22Rv1 (cell line): ENCODE measurements at regions not wholly inside any gene's neighbourhood (a gene's known extent, or its start where the extent isn't known, plus 50 kb on each side); places are given as distances from the start of the nearest gene placed in this dataset.
A peak's percentile ranks its signal among the peaks of the same experiment; 100 is the strongest.

Experiments
- H3K27ac ChIP-seq: fragments of 450-650 bp; 2 replicates; pipeline ENCODE4 v1.5.1; 2017
- CTCF ChIP-seq: fragments of 450-650 bp; IDR thresholded peaks from 2 replicates; pipeline ENCODE4 v1.5.1; 2017; ENCODE audit warnings: mild to moderate bottlenecking
- ZFX ChIP-seq: fragments of 450-650 bp; IDR thresholded peaks from 2 replicates; pipeline ENCODE4 v1.6.1; 2017; ENCODE audit warnings: antibody characterized with exemption, borderline replicate concordance

GRCh38 chrX:56498756-56499155, 64.7 kb upstream of the UBQLN2 start:
- TF ChIP-seq CTCF: no peak
- TF ChIP-seq ZFX: no peak
- H3K27ac ChIP-seq: no peak overlapping the region

GRCh38 chrX:56499372-56499771, 64.1 kb upstream of the UBQLN2 start:
- TF ChIP-seq ZFX: no peak
- no peak for TF ChIP-seq CTCF
- no peak overlapping the region for H3K27ac ChIP-seq

- no peak overlapping the region for H3K27ac ChIP-seq
- TF ChIP-seq CTCF (peak; percentile 8; the same call in 1 of the 2 replicates), ZFX (no peak)
Measured at GRCh38 chrX:56503941-56504673, 59.3 kb upstream of the UBQLN2 start.

GRCh38 chrX:56505866-56506265, 57.6 kb upstream of the UBQLN2 start:
- H3K27ac ChIP-seq: no peak overlapping the region
- TF ChIP-seq CTCF (no peak), ZFX (no peak)
